ENCODE measurements at regions not wholly inside any gene's neighbourhood (a gene's known extent, or its start where the extent isn't known, plus 50 kb on each side); places are given as distances from the start of the nearest gene placed in this dataset.
A peak's percentile ranks its signal among the peaks of the same experiment; 100 is the strongest.
"Not testable (repeated sequence)": the region's sequence is repeated elsewhere in the genome, so short reads cannot be mapped to it uniquely, and the experiment has no call there.

- FAIRE-seq (no peak), DNase-seq (ENCODE audit: insufficient read length, low spot score) (no peak)
- no peak for TF ChIP-seq CTCF (IDR thresholded peaks at IDR 0.05; ENCODE audit: insufficient read depth, missing control alignments)
Observed at GRCh38 chr2:71925268-71926088, 222.2 kb downstream of the CYP26B1 start.

- FAIRE-seq, result no peak
Observed at GRCh38 chr2:71923887-71924533, 223.7 kb downstream of the CYP26B1 start.

GRCh38 chr2:71923143-71923525 is 224.5 kb downstream of the CYP26B1 start:
- DNase-seq (ENCODE audit: insufficient read length, low spot score), result no peak
- no peak for TF ChIP-seq CTCF (IDR thresholded peaks at IDR 0.05; ENCODE audit: insufficient read depth, missing control alignments)
- no peak for FAIRE-seq

More at GRCh38 chr2:71923887-71924533, 223.7 kb downstream of the CYP26B1 start:
- peak; percentile 90 for TF ChIP-seq CTCF (IDR thresholded peaks at IDR 0.05; ENCODE audit: insufficient read depth, missing control alignments)
- DNase-seq (ENCODE audit: insufficient read length, low spot score), result peak; percentile 68

- no peak for TF ChIP-seq CTCF (IDR thresholded peaks at IDR 0.05; ENCODE audit: insufficient read depth, missing control alignments)
- DNase-seq (ENCODE audit: insufficient read length, low spot score) (no peak), FAIRE-seq (no peak)
Observed at GRCh38 chr2:71922499-71923142, 225.0 kb downstream of the CYP26B1 start.

- TF ChIP-seq CTCF (IDR thresholded peaks at IDR 0.05; ENCODE audit: insufficient read depth, missing control alignments), result no peak
- DNase-seq (ENCODE audit: insufficient read length, low spot score) (no peak), FAIRE-seq (no peak)
Observed at GRCh38 chr2:71922091-71922490, 225.6 kb downstream of the CYP26B1 start.

- FAIRE-seq; DNase-seq (ENCODE audit: insufficient read length, low spot score): not testable (repeated sequence)
Observed at GRCh38 chr2:71920819-71921218, 226.8 kb downstream of the CYP26B1 start.

GRCh38 chr2:71919708-71920107 is 228.0 kb downstream of the CYP26B1 start:
- DNase-seq (ENCODE audit: insufficient read length, low spot score) (no peak), FAIRE-seq (no peak)
- TF ChIP-seq CTCF (IDR thresholded peaks at IDR 0.05; ENCODE audit: insufficient read depth, missing control alignments), result no peak

Data from D721Med (cell line).